Heart left ventricle (tissue), 16 donors: ENCODE measurements at regions not wholly inside any gene's neighbourhood (a gene's known extent, or its start where the extent isn't known, plus 50 kb on each side); places are given as distances from the start of the nearest gene placed in this dataset.

ENCODE experiments used
- ATAC-seq, 4 donors: fragments of 200-7000 bp; cut with Tn5 transposase; one replicate each; pipeline ENCODE4 v1.9.1; 2020 to 2022; ENCODE audit warnings: moderate library complexity in 4 of 4, mild to moderate bottlenecking in 3 of 4, moderate number of reproducible peaks in 1 of 4
- DNase-seq, 5 donors: peaks; one replicate each; pipeline ENCODE4 v3.0.0-alpha.2; 2020
- H3K27ac ChIP-seq, 12 donors: fragments of 200-600 bp; sonication (generic) in 4 of 12; one replicate each; pipeline versions ENCODE4 v1.5.0 to v1.8.0; 2016 to 2022; ENCODE audit warnings: mild to moderate bottlenecking in 2 of 12
- H3K27me3 ChIP-seq, 9 donors: fragments of 200-600 bp; sonication (generic) in 2 of 9; one replicate each; pipeline versions ENCODE4 v1.5.1 to v1.8.0; 2016 to 2022; ENCODE audit warnings: mild to moderate bottlenecking in 3 of 9
- H3K36me3 ChIP-seq, 9 donors: fragments of 200-600 bp; sonication (generic) in 2 of 9; one replicate each; pipeline versions ENCODE4 v1.5.0 to v1.8.0; 2018 to 2022; ENCODE audit warnings: mild to moderate bottlenecking in 2 of 9
- H3K4me1 ChIP-seq, 12 donors: fragments of 200-600 bp; sonication (generic) in 4 of 12; one replicate each; pipeline versions ENCODE4 v1.5.0 to v1.8.0; 2016 to 2022; ENCODE audit warnings: mild to moderate bottlenecking in 3 of 12
- H3K4me3 ChIP-seq, 12 donors: fragments of 200-600 bp; sonication (generic) in 4 of 12; one replicate each; pipeline versions ENCODE4 v1.5.0 to v1.8.0; 2017 to 2022; ENCODE audit warnings: mild to moderate bottlenecking in 9 of 12, moderate library complexity in 4 of 12
- H3K9me3 ChIP-seq, 12 donors: fragments of 200-600 bp; sonication (generic) in 4 of 12; one replicate each; pipeline versions ENCODE4 v1.5.0 to v1.8.0; 2016 to 2022; ENCODE audit warnings: mild to moderate bottlenecking in 1 of 12
- POLR2A ChIP-seq, 2 donors: fragments of 450-650 bp; IDR thresholded peaks; one replicate each; pipeline ENCODE4 v1.6.1; 2017; ENCODE audit warnings: antibody characterized with exemption in 2 of 2, mild to moderate bottlenecking in 2 of 2, moderate library complexity in 2 of 2
- WGBS, 4 donors: extraction: QIAGEN DNeasy Blood & Tissue Kit in 2 of 4; methylation state at CpG; one replicate each; pipeline versions ENCODE4 v1.1.5 to v1.1.7; 2013 to 2018; 5-methylcytosine and 5-hydroxymethylcytosine counted together
- intact Hi-C, 10 donors: fragments of 100-400 bp; cut with DNase I; formaldehyde crosslinking; loops; one replicate each; pipeline versions ENCODE4 v1.11.1 to v1.14.2; 2022
- TF ChIP-seq, protein P1 (sequence below), 12 donors: fragments of 200-600 bp; sonication (generic) in 4 of 12; IDR thresholded peaks; one replicate each; pipeline versions ENCODE4 v1.5.0 to v1.8.0; 2018 to 2022; ENCODE audit warnings: antibody characterized with exemption in 12 of 12, mild to moderate bottlenecking in 5 of 12
- donor health status: ischemic (EF 13 %, LVEDD 7.1; RV severe dilation, severe dysfunction).
- donor health status: healthy with polysubstance abuse.
- donor health status: DM: no; HTN: yes; CAD: no.
- donor health status: DM: no; HTN: no; CAD: no.
- donor health status: ischemic (EF 25% LVEDD 6.9; RV normal size, moderate dysfunction).
- donor health status: ischemic (EF 25% LVEDD 5.7; RV mildly dilated, moderate dysfunction).
- donor health status: healthy.
- donor health status: DM: yes; HTN: yes; CAD: no.
- donor health status: ischemic (EF 35%, LVEDD 5.7; RV mildly dilated, moderate dysfunction).
- donor health status: nonischemic (EF 11% LVEDD 7.7; RV severe dilation, severe dysfunction).
- donor health status: DM: yes; HTN: yes; CAD: no.
- donor health status: PGD.
- donor health status: ischemic (EF 29% LVEDD 5.4; RV normal size, mild dysfunction).
- donor health status: nonischemic (EF 23%, LVEDD 6.1; RV moderate dilation, normal function).

DNA sequence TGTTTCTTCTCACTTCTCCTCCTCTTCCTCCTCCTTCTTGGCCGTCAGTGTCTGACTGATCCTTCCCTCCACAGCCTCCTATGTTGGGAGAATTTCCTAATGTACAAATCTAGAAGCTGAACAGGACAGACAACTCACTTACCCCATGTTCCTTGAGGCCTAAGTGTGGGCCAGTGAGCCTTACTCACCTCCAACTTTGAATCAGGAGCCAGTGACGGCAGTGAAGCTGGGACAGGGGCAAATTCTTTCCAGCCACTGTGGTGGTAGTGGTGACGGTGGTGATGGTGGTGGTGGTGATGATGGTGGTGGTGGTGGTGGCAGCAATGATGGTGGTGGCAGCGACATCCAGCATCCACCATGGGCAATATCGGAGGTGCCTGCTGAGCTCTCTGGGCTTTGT lies 166.3 kb downstream of the FAM43A start:
- ATAC-seq (no peak), DNase-seq (no peak)
- Histone ChIP-seq H3K27ac (no peak overlapping the region), H3K4me1 (peaks cover 0 to 26% (median 16%) of the 10 kb centered on the region in 12 donors), H3K9me3 (no peaks in the 10 kb centered on the region), H3K4me3 (no peak overlapping the region), H3K36me3 (no peaks in the 10 kb centered on the region), H3K27me3 (no peaks in the 10 kb centered on the region)
- TF ChIP-seq, protein P1, sequence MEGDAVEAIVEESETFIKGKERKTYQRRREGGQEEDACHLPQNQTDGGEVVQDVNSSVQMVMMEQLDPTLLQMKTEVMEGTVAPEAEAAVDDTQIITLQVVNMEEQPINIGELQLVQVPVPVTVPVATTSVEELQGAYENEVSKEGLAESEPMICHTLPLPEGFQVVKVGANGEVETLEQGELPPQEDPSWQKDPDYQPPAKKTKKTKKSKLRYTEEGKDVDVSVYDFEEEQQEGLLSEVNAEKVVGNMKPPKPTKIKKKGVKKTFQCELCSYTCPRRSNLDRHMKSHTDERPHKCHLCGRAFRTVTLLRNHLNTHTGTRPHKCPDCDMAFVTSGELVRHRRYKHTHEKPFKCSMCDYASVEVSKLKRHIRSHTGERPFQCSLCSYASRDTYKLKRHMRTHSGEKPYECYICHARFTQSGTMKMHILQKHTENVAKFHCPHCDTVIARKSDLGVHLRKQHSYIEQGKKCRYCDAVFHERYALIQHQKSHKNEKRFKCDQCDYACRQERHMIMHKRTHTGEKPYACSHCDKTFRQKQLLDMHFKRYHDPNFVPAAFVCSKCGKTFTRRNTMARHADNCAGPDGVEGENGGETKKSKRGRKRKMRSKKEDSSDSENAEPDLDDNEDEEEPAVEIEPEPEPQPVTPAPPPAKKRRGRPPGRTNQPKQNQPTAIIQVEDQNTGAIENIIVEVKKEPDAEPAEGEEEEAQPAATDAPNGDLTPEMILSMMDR (IDR thresholded peaks at IDR 0.05) = no peak
- no peak for TF ChIP-seq POLR2A (IDR thresholded peaks at IDR 0.05)
- intact Hi-C loops = loop anchor here in 1 of 10 donors (5.0 kb wide), 1 partner anchor 70 kb away; no protein-coding TSS in a partner anchor
- 95 to 98% (median 97%) methylated on average over 5 of the region's 5 CpGs for WGBS, 4 donors

DNA sequence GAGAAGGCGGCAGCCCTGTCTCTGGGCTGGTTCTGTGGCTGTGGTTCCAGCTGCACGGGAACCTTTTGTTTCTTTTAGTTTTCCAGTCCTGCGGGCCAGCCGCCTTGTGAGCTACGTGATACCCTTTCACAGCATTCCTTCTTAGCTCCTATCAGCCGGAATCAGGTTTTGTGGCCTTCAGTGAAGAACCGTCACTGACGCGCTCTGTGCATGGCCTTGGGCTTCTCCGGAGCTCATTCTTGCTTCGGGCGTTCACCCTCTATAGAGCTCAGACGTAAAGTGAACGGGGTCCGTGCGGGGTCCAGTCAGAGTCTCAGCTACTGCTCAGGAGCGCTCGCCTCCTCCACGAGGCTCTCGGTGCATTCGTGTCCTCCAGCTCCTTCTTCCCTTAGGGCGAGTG lies 166.7 kb downstream of the FAM43A start:
- H3K9me3 ChIP-seq = no peaks in the 10 kb centered on the region
- no peak for DNase-seq
- TF ChIP-seq, protein P1 (IDR thresholded peaks at IDR 0.05) = no peak
- no peak for TF ChIP-seq POLR2A (IDR thresholded peaks at IDR 0.05)
- WGBS, 4 donors = 89 to 94% (median 92%) methylated on average over 22 of the region's 22 CpGs
- H3K27me3 ChIP-seq = no peaks in the 10 kb centered on the region
- no peak overlapping the region for H3K27ac ChIP-seq
- H3K4me3 ChIP-seq = no peak overlapping the region
- intact Hi-C loops = loop anchor here in 1 of 10 donors (5.0 kb wide), 1 partner anchor 70 kb away; no protein-coding TSS in a partner anchor
- no peaks in the 10 kb centered on the region for H3K36me3 ChIP-seq
- ATAC-seq = no peak
- peaks cover 0 to 26% (median 16%) of the 10 kb centered on the region in 12 donors for H3K4me1 ChIP-seq

- H3K36me3 ChIP-seq = no peaks in the 10 kb centered on the region
- H3K4me3 ChIP-seq = no peak overlapping the region
- H3K4me1 ChIP-seq = peaks cover 0 to 26% (median 16%) of the 10 kb centered on the region in 12 donors
- no peak for TF ChIP-seq POLR2A (IDR thresholded peaks at IDR 0.05)
- TF ChIP-seq, protein P1 (IDR thresholded peaks at IDR 0.05) = no peak
- H3K9me3 ChIP-seq = no peaks in the 10 kb centered on the region
- ATAC-seq (no peak), DNase-seq (no peak)
- intact Hi-C loops = loop anchor here in 1 of 10 donors (5.0 kb wide), 1 partner anchor 71 kb away; no protein-coding TSS in a partner anchor
- 69 to 74% (median 73%) methylated on average over 13 to 16 of the region's 16 CpGs for WGBS, 4 donors
- no peaks in the 10 kb centered on the region for H3K27me3 ChIP-seq
- no peak overlapping the region for H3K27ac ChIP-seq
These were observed 167.3 kb downstream of the FAM43A start for GRCh38 chr3:194852831-194853508.

GRCh38 chr3:194854206-194854605 lies 168.5 kb downstream of the FAM43A start:
- ATAC-seq = no peak
- 66 to 86% (median 78%) methylated on average over 4 of the region's 4 CpGs for WGBS, 4 donors
- peak overlapping the region in 6 of 12 donors; percentile 35 to 84 (median 73) for H3K27ac ChIP-seq
- H3K27me3 ChIP-seq = no peaks in the 10 kb centered on the region
- no peak for TF ChIP-seq POLR2A (IDR thresholded peaks at IDR 0.05)
- TF ChIP-seq, protein P1 (IDR thresholded peaks at IDR 0.05) = no peak
- H3K4me1 ChIP-seq = peaks cover 0 to 26% (median 16%) of the 10 kb centered on the region in 12 donors
- H3K36me3 ChIP-seq = no peaks in the 10 kb centered on the region
- intact Hi-C loops = loop anchor here in 1 of 10 donors (5.0 kb wide), 1 partner anchor 72 kb away; no protein-coding TSS in a partner anchor
- H3K9me3 ChIP-seq = no peaks in the 10 kb centered on the region
- H3K4me3 ChIP-seq = no peak overlapping the region
- no peak for DNase-seq
